Large intestine (tissue), 3 donors: ENCODE measurements at regions not wholly inside any gene's neighbourhood (a gene's known extent, or its start where the extent isn't known, plus 50 kb on each side); places are given as distances from the start of the nearest gene placed in this dataset.
"Not testable (repeated sequence)": the region's sequence is repeated elsewhere in the genome, so short reads cannot be mapped to it uniquely, and the experiment has no call there.

Experiments
- DNase-seq, 2 donors: peaks; one replicate each; pipeline versions ENCODE4 v3.0.0 to v3.0.0-alpha.2; 2013
- H3K27ac ChIP-seq: one replicate; pipeline ENCODE4 v1.5.1; 2013; ENCODE audit warnings: low read length
- H3K27me3 ChIP-seq: 2 replicates; pipeline ENCODE4 v1.6.1; 2013; ENCODE audit warnings: low read length; ENCODE audit not compliant: control insufficient read depth, insufficient read depth
- H3K36me3 ChIP-seq: 2 replicates; pipeline ENCODE4 v1.6.1; 2013; ENCODE audit warnings: low read length; ENCODE audit not compliant: control insufficient read depth, insufficient read depth
- H3K4me1 ChIP-seq: one replicate; pipeline ENCODE4 v1.6.1; 2013; ENCODE audit warnings: low read length; ENCODE audit not compliant: control insufficient read depth, insufficient read depth
- H3K4me3 ChIP-seq: one replicate; pipeline ENCODE4 v1.5.1; 2013; ENCODE audit warnings: low read length
- H3K9me3 ChIP-seq: one replicate; pipeline ENCODE4 v1.6.1; 2013; ENCODE audit warnings: mild to moderate bottlenecking, low read depth, low read length, moderate library complexity; ENCODE audit not compliant: control insufficient read depth
- WGBS: methylation state at CpG from one replicate; pipeline ENCODE4 v1.1.5; 2013; ENCODE audit warnings: low lambda C conversion rate; ENCODE audit not compliant: insufficient coverage; 5-methylcytosine and 5-hydroxymethylcytosine counted together

GRCh38 chr6:113765909-113766308 lies 91.2 kb upstream of the MARCKS start:
- Histone ChIP-seq H3K4me1 (no peaks in the 10 kb centered on the region), H3K4me3 (no peak overlapping the region), H3K27me3 (no peaks in the 10 kb centered on the region), H3K27ac (no peak overlapping the region), H3K9me3 (no peaks in the 10 kb centered on the region), H3K36me3 (no peaks in the 10 kb centered on the region)
- no CpG with 5 or more reads among the region's 1 CpG for WGBS
- no peak for DNase-seq

- no CpG with 5 or more reads among the region's 3 CpGs for WGBS
- no peak overlapping the region for H3K4me3 ChIP-seq
- H3K9me3 ChIP-seq = no peaks in the 10 kb centered on the region
- no peaks in the 10 kb centered on the region for H3K4me1 ChIP-seq
- H3K27ac ChIP-seq = no peak overlapping the region
- no peak for DNase-seq
- no peaks in the 10 kb centered on the region for H3K36me3 ChIP-seq
- no peaks in the 10 kb centered on the region for H3K27me3 ChIP-seq
These were observed 89.2 kb upstream of the MARCKS start for GRCh38 chr6:113767985-113768384.

GRCh38 chr6:113772961-113773360 lies 84.2 kb upstream of the MARCKS start:
- Histone ChIP-seq H3K4me3 (no peak overlapping the region), H3K27ac (no peak overlapping the region), H3K4me1 (peaks cover 5% of the 10 kb centered on the region), H3K36me3 (no peaks in the 10 kb centered on the region), H3K27me3 (no peaks in the 10 kb centered on the region), H3K9me3 (no peaks in the 10 kb centered on the region)
- WGBS = 86% methylated on average over 1 of the region's 1 CpG
- no peak for DNase-seq

- WGBS = no CpG with 5 or more reads among the region's 2 CpGs
- no peak for DNase-seq
- no peaks in the 10 kb centered on the region for H3K9me3 ChIP-seq
- H3K27ac ChIP-seq = no peak overlapping the region
- H3K4me3 ChIP-seq = no peak overlapping the region
- peaks cover 5% of the 10 kb centered on the region for H3K4me1 ChIP-seq
- H3K27me3 ChIP-seq = no peaks in the 10 kb centered on the region
- no peaks in the 10 kb centered on the region for H3K36me3 ChIP-seq
These were observed 82.9 kb upstream of the MARCKS start for GRCh38 chr6:113774127-113774825.

GRCh38 chr6:113776998-113777397 lies 80.1 kb upstream of the MARCKS start:
- Histone ChIP-seq H3K36me3 (no peaks in the 10 kb centered on the region), H3K4me3 (no peak overlapping the region), H3K9me3 (no peaks in the 10 kb centered on the region), H3K27ac (no peak overlapping the region), H3K4me1 (peaks cover 5% of the 10 kb centered on the region), H3K27me3 (no peaks in the 10 kb centered on the region)
- WGBS = no CpG with 5 or more reads among the region's 2 CpGs
- DNase-seq = peak in 1 of 2 donors; percentile 23

- Histone ChIP-seq H3K36me3 (no peaks in the 10 kb centered on the region), H3K27ac (no peak overlapping the region), H3K27me3 (no peaks in the 10 kb centered on the region), H3K9me3 (no peaks in the 10 kb centered on the region), H3K4me1 (peaks cover 5% of the 10 kb centered on the region), H3K4me3 (no peak overlapping the region)
- DNase-seq = peak in 1 of 2 donors; percentile 58
- no CpG with 5 or more reads among the region's 4 CpGs for WGBS
These were observed 79.5 kb upstream of the MARCKS start for GRCh38 chr6:113777601-113778000.

- no peaks in the 10 kb centered on the region for H3K36me3 ChIP-seq
- no peaks in the 10 kb centered on the region for H3K27me3 ChIP-seq
- peaks cover 5% of the 10 kb centered on the region for H3K4me1 ChIP-seq
- no peak overlapping the region for H3K4me3 ChIP-seq
- H3K27ac ChIP-seq = no peak overlapping the region
- DNase-seq = no peak
- WGBS = 96% methylated on average over 2 of the region's 2 CpGs
- H3K9me3 ChIP-seq = no peaks in the 10 kb centered on the region
These were observed 77.5 kb upstream of the MARCKS start for GRCh38 chr6:113779656-113780055.

- Histone ChIP-seq H3K9me3 (no peaks in the 10 kb centered on the region), H3K36me3 (no peaks in the 10 kb centered on the region), H3K4me3 (no peak overlapping the region), H3K27ac (no peak overlapping the region), H3K27me3 (no peaks in the 10 kb centered on the region), H3K4me1 (peaks cover 6% of the 10 kb centered on the region)
- DNase-seq = no peak
These were observed 74.5 kb upstream of the MARCKS start for GRCh38 chr6:113782636-113783035.

- Histone ChIP-seq H3K4me1 (peaks cover 11% of the 10 kb centered on the region), H3K9me3 (no peaks in the 10 kb centered on the region), H3K27me3 (no peaks in the 10 kb centered on the region), H3K4me3 (no peak overlapping the region), H3K36me3 (no peaks in the 10 kb centered on the region), H3K27ac (peak overlapping the region; percentile 80)
- peak; percentile 83 to 95 for DNase-seq
- 0% methylated on average over 2 of the region's 2 CpGs for WGBS
These were observed 71.0 kb upstream of the MARCKS start for GRCh38 chr6:113786168-113786567.

- WGBS = 80% methylated on average over 1 of the region's 4 CpGs
- Histone ChIP-seq H3K4me1 (peaks cover 11% of the 10 kb centered on the region), H3K27ac (no peak overlapping the region), H3K4me3 (no peak overlapping the region), H3K9me3 (no peaks in the 10 kb centered on the region), H3K36me3 (no peaks in the 10 kb centered on the region), H3K27me3 (no peaks in the 10 kb centered on the region)
- DNase-seq = peak; percentile 33 to 78
These were observed 68.6 kb upstream of the MARCKS start for GRCh38 chr6:113788586-113788985.

- H3K9me3 ChIP-seq, H3K4me3 ChIP-seq, H3K27me3 ChIP-seq, H3K36me3 ChIP-seq, H3K27ac ChIP-seq: not testable (repeated sequence)
- peaks cover 11% of the 10 kb centered on the region for H3K4me1 ChIP-seq
- peak in 1 of 2 donors; percentile 34 for DNase-seq
- no CpG with 5 or more reads among the region's 4 CpGs for WGBS
These were observed 65.9 kb upstream of the MARCKS start for GRCh38 chr6:113791225-113791624.
